Activated CD8-positive, alpha-beta T cell treated with anti-CD3 and anti-CD28 coated beads, Interleukin-2, amount 10 ng/mL, durations not matched to agents 7 days and 5 days (primary cell): ENCODE measurements at regions not wholly inside any gene's neighbourhood (a gene's known extent, or its start where the extent isn't known, plus 50 kb on each side); places are given as distances from the start of the nearest gene placed in this dataset.

ENCODE experiments used
- ATAC-seq: fragments of 150-1000 bp; cut with Tn5 transposase; one replicate; pipeline ENCODE4 v1.10.0; 2021; ENCODE audit warnings: moderate library complexity
- CTCF ChIA-PET: fragments of 350-600 bp; sonication (Branson Sonifier 250); formaldehyde crosslinking; loops from one replicate; lab custom pipeline; 2021; ENCODE audit warnings: antibody characterized with exemption; lab: Charles Lee
- POLR2A ChIA-PET: fragments of 350-600 bp; sonication (Branson Sonifier 250); formaldehyde crosslinking; loops from one replicate; lab custom pipeline; 2021; ENCODE audit warnings: antibody characterized with exemption; lab: Charles Lee
- DNase-seq: peaks from one replicate; pipeline ENCODE4 v3.0.0-alpha.2; 2020
- H3K27ac Mint-ChIP-seq: one replicate; pipeline ENCODE4 v1.8.0; 2021; ENCODE audit warnings: mild to moderate bottlenecking, mixed read lengths
- H3K27me3 Mint-ChIP-seq: one replicate; pipeline ENCODE4 v1.8.0; 2021; ENCODE audit warnings: low read depth, mixed read lengths
- H3K36me3 Mint-ChIP-seq: one replicate; pipeline ENCODE4 v1.8.0; 2021; ENCODE audit warnings: low read depth, mixed read lengths
- H3K4me1 Mint-ChIP-seq: one replicate; pipeline ENCODE4 v1.8.0; 2021; ENCODE audit warnings: low read depth, mixed read lengths
- H3K4me3 Mint-ChIP-seq: one replicate; pipeline ENCODE4 v1.8.0; 2021; ENCODE audit warnings: mild to moderate bottlenecking, mixed read lengths
- H3K9me3 Mint-ChIP-seq: one replicate; pipeline ENCODE4 v1.8.0; 2022; ENCODE audit warnings: mixed read lengths; ENCODE audit not compliant: insufficient read depth

- DNase-seq (no peak), ATAC-seq (no peak)
- Mint-ChIP-seq H3K36me3 (no peaks in the 10 kb centered on the region), H3K4me3 (no peak overlapping the region), H3K27ac (no peak overlapping the region), H3K9me3 (no peaks in the 10 kb centered on the region), H3K27me3 (no peaks in the 10 kb centered on the region), H3K4me1 (no peaks in the 10 kb centered on the region)
- ChIA-PET CTCF (no interaction called here), POLR2A (no interaction called here)
Measured at GRCh38 chr5:104626122-104626521, 1063.5 kb upstream of the NUDT12 start.

GRCh38 chr5:104612005-104612404 lies 1049.4 kb upstream of the NUDT12 start:
- DNase-seq: no peak
- H3K27me3 Mint-ChIP-seq: no peaks in the 10 kb centered on the region
- ATAC-seq: no peak
- H3K27ac Mint-ChIP-seq: no peak overlapping the region
- ChIA-PET POLR2A (no interaction called here), CTCF (no interaction called here)
- H3K36me3 Mint-ChIP-seq: no peaks in the 10 kb centered on the region
- H3K4me1 Mint-ChIP-seq: no peaks in the 10 kb centered on the region
- peaks cover 16% of the 10 kb centered on the region for H3K9me3 Mint-ChIP-seq
- no peak overlapping the region for H3K4me3 Mint-ChIP-seq

GRCh38 chr5:104611135-104611767 lies 1048.7 kb upstream of the NUDT12 start:
- DNase-seq: no peak
- H3K27me3 Mint-ChIP-seq: no peaks in the 10 kb centered on the region
- H3K4me1 Mint-ChIP-seq: no peaks in the 10 kb centered on the region
- H3K9me3 Mint-ChIP-seq: peaks cover 16% of the 10 kb centered on the region
- ATAC-seq: no peak
- H3K36me3 Mint-ChIP-seq: no peaks in the 10 kb centered on the region
- no peak overlapping the region for H3K4me3 Mint-ChIP-seq
- H3K27ac Mint-ChIP-seq: no peak overlapping the region
- POLR2A ChIA-PET: no interaction called here
- CTCF ChIA-PET: no interaction called here

- DNase-seq (no peak), ATAC-seq (no peak)
- Mint-ChIP-seq H3K27ac (no peak overlapping the region), H3K36me3 (no peaks in the 10 kb centered on the region), H3K9me3 (peaks cover 7% of the 10 kb centered on the region), H3K4me3 (no peak overlapping the region), H3K4me1 (no peaks in the 10 kb centered on the region), H3K27me3 (no peaks in the 10 kb centered on the region)
- CTCF ChIA-PET: no interaction called here
- POLR2A ChIA-PET: no interaction called here
Measured at GRCh38 chr5:104606258-104606829, 1043.8 kb upstream of the NUDT12 start.

- no peak for ATAC-seq
- peaks cover 6% of the 10 kb centered on the region for H3K9me3 Mint-ChIP-seq
- H3K4me3 Mint-ChIP-seq: no peak overlapping the region
- CTCF ChIA-PET: no interaction called here
- DNase-seq: no peak
- no peaks in the 10 kb centered on the region for H3K36me3 Mint-ChIP-seq
- no peaks in the 10 kb centered on the region for H3K4me1 Mint-ChIP-seq
- no peak overlapping the region for H3K27ac Mint-ChIP-seq
- H3K27me3 Mint-ChIP-seq: no peaks in the 10 kb centered on the region
- POLR2A ChIA-PET: no interaction called here
Measured at GRCh38 chr5:104599726-104600125, 1037.1 kb upstream of the NUDT12 start.

GRCh38 chr5:104598285-104598684 lies 1035.7 kb upstream of the NUDT12 start:
- ATAC-seq (no peak), DNase-seq (no peak)
- no peak overlapping the region for H3K27ac Mint-ChIP-seq
- H3K4me3 Mint-ChIP-seq: no peak overlapping the region
- ChIA-PET POLR2A (no interaction called here), CTCF (no interaction called here)
- no peaks in the 10 kb centered on the region for H3K4me1 Mint-ChIP-seq
- H3K9me3 Mint-ChIP-seq: peaks cover 6% of the 10 kb centered on the region
- no peaks in the 10 kb centered on the region for H3K36me3 Mint-ChIP-seq
- no peaks in the 10 kb centered on the region for H3K27me3 Mint-ChIP-seq

- ATAC-seq (no peak), DNase-seq (no peak)
- no peak overlapping the region for H3K27ac Mint-ChIP-seq
- peaks cover 6% of the 10 kb centered on the region for H3K9me3 Mint-ChIP-seq
- H3K36me3 Mint-ChIP-seq: no peaks in the 10 kb centered on the region
- H3K4me3 Mint-ChIP-seq: no peak overlapping the region
- H3K4me1 Mint-ChIP-seq: no peaks in the 10 kb centered on the region
- no peaks in the 10 kb centered on the region for H3K27me3 Mint-ChIP-seq
- CTCF ChIA-PET: no interaction called here
- POLR2A ChIA-PET: no interaction called here
Measured at GRCh38 chr5:104594850-104595249, 1032.3 kb upstream of the NUDT12 start.

GRCh38 chr5:104576677-104577076 lies 1014.1 kb upstream of the NUDT12 start:
- POLR2A ChIA-PET: no interaction called here
- no peak overlapping the region for H3K27ac Mint-ChIP-seq
- H3K4me3 Mint-ChIP-seq: no peak overlapping the region
- H3K36me3 Mint-ChIP-seq: no peaks in the 10 kb centered on the region
- CTCF ChIA-PET: no interaction called here
- DNase-seq (no peak), ATAC-seq (no peak)
- no peaks in the 10 kb centered on the region for H3K27me3 Mint-ChIP-seq
- no peaks in the 10 kb centered on the region for H3K4me1 Mint-ChIP-seq
- H3K9me3 Mint-ChIP-seq: peaks cover 8% of the 10 kb centered on the region

- no peaks in the 10 kb centered on the region for H3K36me3 Mint-ChIP-seq
- H3K27me3 Mint-ChIP-seq: no peaks in the 10 kb centered on the region
- H3K4me1 Mint-ChIP-seq: no peaks in the 10 kb centered on the region
- peaks cover 6% of the 10 kb centered on the region for H3K9me3 Mint-ChIP-seq
- ChIA-PET POLR2A (no interaction called here), CTCF (no interaction called here)
- H3K27ac Mint-ChIP-seq: no peak overlapping the region
- no peak for DNase-seq
- no peak overlapping the region for H3K4me3 Mint-ChIP-seq
- no peak for ATAC-seq
Measured at GRCh38 chr5:104573949-104574709, 1011.5 kb upstream of the NUDT12 start.

- POLR2A ChIA-PET: no interaction called here
- CTCF ChIA-PET: no interaction called here
Measured at GRCh38 chr5:104569621-104570020, 1007.0 kb upstream of the NUDT12 start.

GRCh38 chr5:104564530-104564929 lies 1001.9 kb upstream of the NUDT12 start:
- Mint-ChIP-seq H3K27me3 (no peaks in the 10 kb centered on the region), H3K4me3 (no peak overlapping the region), H3K27ac (no peak overlapping the region), H3K36me3 (no peaks in the 10 kb centered on the region), H3K4me1 (no peaks in the 10 kb centered on the region), H3K9me3 (peaks cover 25% of the 10 kb centered on the region)
- ChIA-PET CTCF (no interaction called here), POLR2A (no interaction called here)
- no peak for ATAC-seq
- DNase-seq: no peak

More at GRCh38 chr5:104569621-104570020, 1007.0 kb upstream of the NUDT12 start:
- no peak overlapping the region for H3K4me3 Mint-ChIP-seq
- H3K9me3 Mint-ChIP-seq: peaks cover 15% of the 10 kb centered on the region
- H3K27me3 Mint-ChIP-seq: no peaks in the 10 kb centered on the region
- H3K4me1 Mint-ChIP-seq: no peaks in the 10 kb centered on the region
- no peak for ATAC-seq
- no peak for DNase-seq
- no peaks in the 10 kb centered on the region for H3K36me3 Mint-ChIP-seq
- no peak overlapping the region for H3K27ac Mint-ChIP-seq

- Mint-ChIP-seq H3K4me1 (no peaks in the 10 kb centered on the region), H3K27me3 (no peaks in the 10 kb centered on the region), H3K27ac (no peak overlapping the region), H3K9me3 (peaks cover 12% of the 10 kb centered on the region), H3K4me3 (no peak overlapping the region), H3K36me3 (no peaks in the 10 kb centered on the region)
- POLR2A ChIA-PET: no interaction called here
- ATAC-seq (no peak), DNase-seq (no peak)
- CTCF ChIA-PET: no interaction called here
Measured at GRCh38 chr5:104556957-104557356, 994.4 kb upstream of the NUDT12 start.
